ENCODE measurements at regions not wholly inside any gene's neighbourhood (a gene's known extent, or its start where the extent isn't known, plus 50 kb on each side); places are given as distances from the start of the nearest gene placed in this dataset.

GRCh38 chr7:130922206-130923112 lies 188.5 kb upstream of the KLF14 start:
- peaks cover 0 to 16% (median 4%) of the 10 kb centered on the region in 5 donors for H3K4me1 ChIP-seq (ENCODE audit: control insufficient read depth in 5 of 5, insufficient read depth in 5 of 5, low read length in 5 of 5)
- WGBS, 2 donors = 63 to 78% methylated on average over 4 of the region's 4 CpGs
- no peak for TF ChIP-seq CTCF (IDR thresholded peaks at IDR 0.05; ENCODE audit: control extremely low read depth, extremely low read depth)
- no peaks in the 10 kb centered on the region for H3K27me3 ChIP-seq (ENCODE audit: control insufficient read depth in 3 of 3, insufficient read depth in 3 of 3, low read length in 2 of 3)
- no peaks in the 10 kb centered on the region for H3K9me3 ChIP-seq (ENCODE audit: control insufficient read depth in 4 of 4, insufficient read depth in 3 of 4, low read length in 3 of 4)
- no peak overlapping the region for H3K4me3 ChIP-seq
- ATAC-seq (ENCODE audit: insufficient read depth, low FRiP score) = no peak
- DNase-seq = no peak
- no peak overlapping the region for H3K9ac ChIP-seq (ENCODE audit: insufficient read depth in 1 of 2, low read length in 2 of 2)
- peaks cover 0 to 8% (median 0%) of the 10 kb centered on the region in 4 donors for H3K36me3 ChIP-seq (ENCODE audit: control insufficient read depth in 4 of 4, insufficient read depth in 4 of 4, low read length in 4 of 4)
- H3K27ac ChIP-seq (ENCODE audit: low read depth in 1 of 2, low read length in 1 of 2) = peak overlapping the region; percentile 55 to 76

GRCh38 chr7:130923365-130923764 lies 189.4 kb upstream of the KLF14 start:
- no peak for TF ChIP-seq CTCF (IDR thresholded peaks at IDR 0.05; ENCODE audit: control extremely low read depth, extremely low read depth)
- peaks cover 0 to 8% (median 0%) of the 10 kb centered on the region in 4 donors for H3K36me3 ChIP-seq (ENCODE audit: control insufficient read depth in 4 of 4, insufficient read depth in 4 of 4, low read length in 4 of 4)
- ATAC-seq (ENCODE audit: insufficient read depth, low FRiP score) = no peak
- 90 to 94% methylated on average over 4 of the region's 4 CpGs for WGBS, 2 donors
- H3K27me3 ChIP-seq (ENCODE audit: control insufficient read depth in 3 of 3, insufficient read depth in 3 of 3, low read length in 2 of 3) = no peaks in the 10 kb centered on the region
- no peak overlapping the region for H3K4me3 ChIP-seq
- DNase-seq = no peak
- peaks cover 0 to 16% (median 3%) of the 10 kb centered on the region in 5 donors for H3K4me1 ChIP-seq (ENCODE audit: control insufficient read depth in 5 of 5, insufficient read depth in 5 of 5, low read length in 5 of 5)
- H3K27ac ChIP-seq (ENCODE audit: low read depth in 1 of 2, low read length in 1 of 2) = no peak overlapping the region
- H3K9me3 ChIP-seq (ENCODE audit: control insufficient read depth in 4 of 4, insufficient read depth in 3 of 4, low read length in 3 of 4) = no peaks in the 10 kb centered on the region
- no peak overlapping the region for H3K9ac ChIP-seq (ENCODE audit: insufficient read depth in 1 of 2, low read length in 2 of 2)

GRCh38 chr7:130923930-130924329 lies 189.9 kb upstream of the KLF14 start:
- no peaks in the 10 kb centered on the region for H3K9me3 ChIP-seq (ENCODE audit: control insufficient read depth in 4 of 4, insufficient read depth in 3 of 4, low read length in 3 of 4)
- H3K27me3 ChIP-seq (ENCODE audit: control insufficient read depth in 3 of 3, insufficient read depth in 3 of 3, low read length in 2 of 3) = no peaks in the 10 kb centered on the region
- DNase-seq (no peak), ATAC-seq (ENCODE audit: insufficient read depth, low FRiP score) (no peak)
- H3K36me3 ChIP-seq (ENCODE audit: control insufficient read depth in 4 of 4, insufficient read depth in 4 of 4, low read length in 4 of 4) = peaks cover 0 to 8% (median 0%) of the 10 kb centered on the region in 4 donors
- H3K4me3 ChIP-seq = no peak overlapping the region
- 91 to 92% methylated on average over 5 of the region's 5 CpGs for WGBS, 2 donors
- no peak overlapping the region for H3K9ac ChIP-seq (ENCODE audit: insufficient read depth in 1 of 2, low read length in 2 of 2)
- peak overlapping the region in 1 of 2 donors; percentile 26 for H3K27ac ChIP-seq (ENCODE audit: low read depth in 1 of 2, low read length in 1 of 2)
- H3K4me1 ChIP-seq (ENCODE audit: control insufficient read depth in 5 of 5, insufficient read depth in 5 of 5, low read length in 5 of 5) = peaks cover 0 to 16% (median 3%) of the 10 kb centered on the region in 5 donors
- TF ChIP-seq CTCF (IDR thresholded peaks at IDR 0.05; ENCODE audit: control extremely low read depth, extremely low read depth) = no peak
